IMR-90 (cell line): ENCODE measurements at regions not wholly inside any gene's neighbourhood (a gene's known extent, or its start where the extent isn't known, plus 50 kb on each side); places are given as distances from the start of the nearest gene placed in this dataset.

Experiments
- ATAC-seq: fragments of 200-7000 bp; cut with Tn5 transposase; 2 replicates; pipeline ENCODE4 v1.9.1; 2020; ENCODE audit warnings: low read depth, mild to moderate bottlenecking, moderate library complexity
- BruUV-seq: library from RNA; stranded (reverse); fragments of 400-500 nt; replicated peaks from 2 replicates; lab custom pipeline; 2021; lab: Mats Ljungman, UMichigan
- CTCF ChIA-PET: fragments of 300-600 bp; formaldehyde crosslinking; extraction: SDS; loops from one replicate; lab custom pipeline; 2021; ENCODE audit warnings: antibody characterized with exemption; lab: Yijun Ruan, JAX
- POLR2A ChIA-PET: fragments of 300-600 bp; sonication (Branson Sonifier 250); formaldehyde crosslinking; loops from one replicate; lab custom pipeline; 2022; ENCODE audit warnings: antibody characterized with exemption; ENCODE audit not compliant: unreplicated experiment; lab: Charles Lee
- DNase-seq: peaks from one replicate; pipeline ENCODE4 v3.0.0; 2013
- H2AFZ ChIP-seq: replicated peaks from 2 replicates; pipeline ENCODE3; 2013; ENCODE audit warnings: low read length, mild to moderate bottlenecking; ENCODE audit not compliant: poor library complexity
- H2AK5ac ChIP-seq: 2 replicates; pipeline ENCODE4 v1.6.1; 2013; ENCODE audit warnings: low read depth, low read length, inconsistent platforms
- H2AK9ac ChIP-seq: replicated peaks from 2 replicates; pipeline ENCODE3; 2013; ENCODE audit warnings: mild to moderate bottlenecking, low read depth, low read length, moderate library complexity; ENCODE audit not compliant: poor library complexity
- H2BK120ac ChIP-seq: 2 replicates; pipeline ENCODE4 v1.6.1; 2013; ENCODE audit warnings: low read depth, low read length, inconsistent platforms
- H2BK15ac ChIP-seq: 3 replicates; pipeline ENCODE4 v1.6.1; 2013; ENCODE audit warnings: low read depth, low read length, inconsistent platforms
- H2BK20ac ChIP-seq: 2 replicates; pipeline ENCODE4 v1.6.1; 2013; ENCODE audit warnings: low read depth, mild to moderate bottlenecking, inconsistent platforms, low read length, moderate library complexity
- H2BK5ac ChIP-seq: 2 replicates; pipeline ENCODE4 v1.6.1; 2013; ENCODE audit warnings: mild to moderate bottlenecking, low read depth, low read length, inconsistent platforms; ENCODE audit not compliant: poor library complexity, severe bottlenecking
- H3K14ac ChIP-seq: replicated peaks from 2 replicates; pipeline ENCODE4 v1.6.1; 2013; ENCODE audit warnings: low read depth, low read length, inconsistent platforms
- H3K18ac ChIP-seq: 2 replicates; pipeline ENCODE4 v1.6.1; 2013; ENCODE audit warnings: low read depth, low read length, control low read depth
- H3K23ac ChIP-seq: 2 replicates; pipeline ENCODE4 v1.6.1; 2013; ENCODE audit warnings: low read depth, low read length, inconsistent platforms
- H3K27ac ChIP-seq: 2 replicates; pipeline ENCODE4 v1.5.1; 2013; ENCODE audit warnings: mild to moderate bottlenecking, control low read depth, low read length; ENCODE audit not compliant: insufficient read depth
- H3K27me3 ChIP-seq: 2 replicates; pipeline ENCODE4 v1.6.1; 2013; ENCODE audit warnings: low read length; ENCODE audit not compliant: control insufficient read depth, insufficient read depth
- H3K36me3 ChIP-seq: 2 replicates; pipeline ENCODE4 v1.6.1; 2013; ENCODE audit warnings: low read length, mixed read lengths; ENCODE audit not compliant: control insufficient read depth, insufficient read depth
- H3K4ac ChIP-seq: 2 replicates; pipeline ENCODE4 v1.6.1; 2013; ENCODE audit warnings: low read depth, low read length, inconsistent platforms
- H3K4me1 ChIP-seq: 2 replicates; pipeline ENCODE4 v1.6.1; 2013; ENCODE audit warnings: low read length, mixed read lengths; ENCODE audit not compliant: control insufficient read depth, insufficient read depth
- H3K4me2 ChIP-seq: 2 replicates; pipeline ENCODE4 v1.6.1; 2013; ENCODE audit warnings: low read depth, mild to moderate bottlenecking, control low read depth, low read length, moderate library complexity
- H3K4me3 ChIP-seq: 2 replicates; pipeline ENCODE4 v1.5.1; 2013; ENCODE audit warnings: low read depth, mild to moderate bottlenecking, control low read depth, low read length, moderate library complexity; ENCODE audit not compliant: insufficient read depth
- H3K56ac ChIP-seq: 2 replicates; pipeline ENCODE4 v1.6.1; 2013; ENCODE audit warnings: low read length, inconsistent platforms; ENCODE audit not compliant: insufficient read depth; ENCODE audit errors: extremely low read depth
- H3K79me1 ChIP-seq, 2 experiments: 2 replicates each; pipeline ENCODE4 v1.6.1; 2013; ENCODE audit warnings: low read length in 2 of 2, inconsistent platforms in 1 of 2, low read depth in 1 of 2
- H3K9ac ChIP-seq: 2 replicates; pipeline ENCODE4 v1.6.1; 2013; ENCODE audit warnings: low read depth, low read length, control low read depth
- H3K9me1 ChIP-seq: 2 replicates; pipeline ENCODE4 v1.6.1; 2013; ENCODE audit warnings: low read length, inconsistent platforms; ENCODE audit not compliant: insufficient read depth
- H3K9me3 ChIP-seq: 2 replicates; pipeline ENCODE4 v1.6.1; 2013; ENCODE audit warnings: low read length; ENCODE audit not compliant: control insufficient read depth, insufficient read depth
- H4K20me1 ChIP-seq: 2 replicates; pipeline ENCODE4 v1.6.1; 2013; ENCODE audit warnings: low read length, inconsistent platforms; ENCODE audit not compliant: insufficient read depth
- H4K5ac ChIP-seq: 2 replicates; pipeline ENCODE4 v1.6.1; 2013; ENCODE audit warnings: mild to moderate bottlenecking, low read depth, low read length, control low read depth
- H4K8ac ChIP-seq, 2 experiments: 2 replicates each; pipeline ENCODE4 v1.6.1; 2013; ENCODE audit warnings: low read depth in 2 of 2, low read length in 2 of 2, control low read depth in 1 of 2, inconsistent platforms in 1 of 2
- H4K91ac ChIP-seq: 2 replicates; pipeline ENCODE4 v1.6.1; 2013; ENCODE audit warnings: low read depth, low read length, inconsistent platforms; ENCODE audit not compliant: insufficient read depth
- CEBPB ChIP-seq: IDR thresholded peaks from 2 replicates; pipeline ENCODE4 v1.6.1; 2012; ENCODE audit warnings: low read depth, low read length, improper control_type of control experiment
- CHD1 ChIP-seq: IDR thresholded peaks from 2 replicates; pipeline ENCODE4 v1.6.1; 2012; ENCODE audit warnings: low read depth, low read length, improper control_type of control experiment
- MAFK ChIP-seq: IDR thresholded peaks from 2 replicates; pipeline ENCODE4 v1.6.1; 2012; ENCODE audit warnings: low read depth, low read length, improper control_type of control experiment
- RCOR1 ChIP-seq: IDR thresholded peaks from 2 replicates; pipeline ENCODE4 v1.6.1; 2012; ENCODE audit warnings: mild to moderate bottlenecking, low read length, improper control_type of control experiment; ENCODE audit not compliant: insufficient replicate concordance
- USF2 ChIP-seq: fragments of 150-350 bp; IDR thresholded peaks from 2 replicates; pipeline ENCODE4 v1.6.1; 2017; ENCODE audit warnings: mild to moderate bottlenecking, antibody characterized with exemption, low read length, low read depth
- WGBS, 2 experiments: methylation state at CpG; one replicate each; pipeline versions ENCODE4 v1.1.5 to v1.1.7; 2013; ENCODE audit warnings: missing lambda C conversion rate in 2 of 2; ENCODE audit not compliant: insufficient read length in 1 of 2; ENCODE audit errors: extremely low coverage in 2 of 2; 5-methylcytosine and 5-hydroxymethylcytosine counted together
- dilution Hi-C: fragments of 300-500 bp; cut with HindIII; formaldehyde crosslinking; loops from one replicate; pipeline ENCODE4 v1.14.3; 2018; ENCODE audit warnings: low sequenced_read_pairs; ENCODE audit not compliant: unreplicated experiment
- in situ Hi-C: fragments of 300-500 bp; cut with MboI; formaldehyde crosslinking; loops from 3 replicates; pipeline ENCODE4 v1.14.3; 2019; ENCODE audit warnings: low sequenced_read_pairs, inconsistent platforms, mixed read lengths
- intact Hi-C: fragments of 100-400 bp; cut with micrococcal nuclease; formaldehyde crosslinking; loops from 2 replicates; pipeline ENCODE4 v1.10.0; 2022

GRCh38 chr10:30557884-30558283 lies 71.7 kb downstream of the LYZL2 start:
- Histone ChIP-seq H3K4me1 (no peaks in the 10 kb centered on the region), H3K27ac (no peak overlapping the region), H4K8ac (no peak overlapping the region), H3K36me3 (no peaks in the 10 kb centered on the region), H3K4me2 (no peak overlapping the region), H4K91ac (no peak overlapping the region), H3K4ac (no peak overlapping the region), H2BK15ac (no peak overlapping the region), H4K20me1 (no peaks in the 10 kb centered on the region), H3K18ac (no peak overlapping the region), H2BK5ac (no peak overlapping the region), H3K9me3 (no peaks in the 10 kb centered on the region), H2AK5ac (no peak overlapping the region), H3K4me3 (no peak overlapping the region), H2BK20ac (no peak overlapping the region), H4K5ac (no peak overlapping the region), H3K9me1 (no peaks in the 10 kb centered on the region), H3K79me1 (no peaks in the 10 kb centered on the region), H3K27me3 (peaks cover 7% of the 10 kb centered on the region), H3K56ac (no peak overlapping the region), H3K14ac (no peak overlapping the region), H2AK9ac (no peak overlapping the region), H3K23ac (no peak overlapping the region), H2AFZ (no peak overlapping the region), H3K9ac (no peak overlapping the region), H2BK120ac (no peak overlapping the region)
- no TSS peak for BruUV-seq
- in situ Hi-C loops (no loop called here), dilution Hi-C loops (no loop called here), intact Hi-C loops (no loop called here)
- TF ChIP-seq MAFK: no peak
- TF ChIP-seq RCOR1: no peak
- TF ChIP-seq CHD1: no peak
- no peak for TF ChIP-seq CEBPB
- no peak for TF ChIP-seq USF2
- CTCF ChIA-PET: interaction anchor here (0.5 kb wide), 1 partner anchor 1449 kb away, joined by 3 read pairs; no protein-coding TSS in a partner anchor
- no peak; the same call in 1 of the 2 replicates for ATAC-seq
- DNase-seq: peak; percentile 47
- 34% methylated on average over 6 of the region's 8 CpGs; no CpG with 5 or more reads in 1 of the 2 experiments for WGBS, 2 experiments
- POLR2A ChIA-PET: no interaction called here
